GM12891 (cell line): ENCODE measurements at regions not wholly inside any gene's neighbourhood (a gene's known extent, or its start where the extent isn't known, plus 50 kb on each side); places are given as distances from the start of the nearest gene placed in this dataset.

Experiments
- POLR2A ChIP-seq: IDR thresholded peaks from 2 replicates; pipeline ENCODE4 v1.6.1; 2011; ENCODE audit warnings: low read depth, low read length, control low read depth
- POLR2AphosphoS5 ChIP-seq: IDR thresholded peaks from 2 replicates; pipeline ENCODE4 v1.6.1; 2011; ENCODE audit warnings: low read depth, low read length, control low read depth
- POU2F2 ChIP-seq: IDR thresholded peaks from 2 replicates; pipeline ENCODE4 v1.6.1; 2011; ENCODE audit warnings: low read depth, mild to moderate bottlenecking, control low read depth, low read length, moderate library complexity
- SPI1 ChIP-seq: IDR thresholded peaks from 2 replicates; pipeline ENCODE4 v1.6.1; 2011; ENCODE audit warnings: low read depth, low read length, control low read depth
- TAF1 ChIP-seq: IDR thresholded peaks from 2 replicates; pipeline ENCODE4 v1.6.1; 2011; ENCODE audit warnings: low read depth, low read length, control low read depth

GRCh38 chr18:14970027-14970426 lies 222.1 kb downstream of the ANKRD30B start:
- TF ChIP-seq POLR2A (no peak), TAF1 (no peak), SPI1 (no peak), POU2F2 (no peak), POLR2AphosphoS5 (no peak)
